ENCODE measurements at regions not wholly inside any gene's neighbourhood (a gene's known extent, or its start where the extent isn't known, plus 50 kb on each side); places are given as distances from the start of the nearest gene placed in this dataset.
"Not testable (repeated sequence)": the region's sequence is repeated elsewhere in the genome, so short reads cannot be mapped to it uniquely, and the experiment has no call there.

DNA sequence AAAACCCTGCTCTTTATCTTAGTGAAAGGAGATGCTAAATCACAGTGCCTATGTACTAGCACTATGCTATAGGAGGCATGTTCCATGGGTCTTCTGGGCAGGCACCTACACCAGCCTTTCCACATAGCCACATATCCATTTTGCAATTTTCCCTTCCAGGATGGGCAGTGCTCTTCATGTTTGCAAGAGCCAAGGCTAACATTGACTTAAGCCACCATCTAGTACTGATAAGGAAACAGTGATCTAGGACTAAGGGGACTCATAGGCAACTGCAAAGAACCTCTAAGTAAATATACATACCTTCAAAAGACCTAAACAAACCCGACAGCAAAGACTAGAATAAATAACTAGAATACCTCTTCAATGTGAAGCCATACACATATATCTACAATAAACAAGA is 919.7 kb upstream of the GYPC start:
- no peak for DNase-seq

DNA sequence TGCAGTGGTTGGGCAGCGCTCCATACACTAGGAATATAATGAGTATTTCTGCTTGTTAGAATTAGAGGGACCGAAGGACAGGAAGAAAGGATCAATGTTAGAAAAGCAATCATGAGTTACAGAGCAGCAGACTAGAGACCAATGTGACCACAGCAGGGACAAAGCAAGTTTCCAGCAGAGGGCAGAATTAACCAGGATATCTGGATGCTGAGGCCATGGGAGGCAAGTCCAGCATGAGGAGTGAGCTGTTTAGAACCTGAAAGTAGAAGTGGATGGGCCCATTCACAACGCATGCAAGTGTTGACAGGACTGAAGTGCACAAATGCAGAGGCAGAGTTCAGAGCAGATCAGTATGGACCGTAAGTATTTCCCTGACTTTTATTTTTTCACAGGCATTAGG is 910.4 kb upstream of the GYPC start:
- peak; percentile 6 for DNase-seq

DNA sequence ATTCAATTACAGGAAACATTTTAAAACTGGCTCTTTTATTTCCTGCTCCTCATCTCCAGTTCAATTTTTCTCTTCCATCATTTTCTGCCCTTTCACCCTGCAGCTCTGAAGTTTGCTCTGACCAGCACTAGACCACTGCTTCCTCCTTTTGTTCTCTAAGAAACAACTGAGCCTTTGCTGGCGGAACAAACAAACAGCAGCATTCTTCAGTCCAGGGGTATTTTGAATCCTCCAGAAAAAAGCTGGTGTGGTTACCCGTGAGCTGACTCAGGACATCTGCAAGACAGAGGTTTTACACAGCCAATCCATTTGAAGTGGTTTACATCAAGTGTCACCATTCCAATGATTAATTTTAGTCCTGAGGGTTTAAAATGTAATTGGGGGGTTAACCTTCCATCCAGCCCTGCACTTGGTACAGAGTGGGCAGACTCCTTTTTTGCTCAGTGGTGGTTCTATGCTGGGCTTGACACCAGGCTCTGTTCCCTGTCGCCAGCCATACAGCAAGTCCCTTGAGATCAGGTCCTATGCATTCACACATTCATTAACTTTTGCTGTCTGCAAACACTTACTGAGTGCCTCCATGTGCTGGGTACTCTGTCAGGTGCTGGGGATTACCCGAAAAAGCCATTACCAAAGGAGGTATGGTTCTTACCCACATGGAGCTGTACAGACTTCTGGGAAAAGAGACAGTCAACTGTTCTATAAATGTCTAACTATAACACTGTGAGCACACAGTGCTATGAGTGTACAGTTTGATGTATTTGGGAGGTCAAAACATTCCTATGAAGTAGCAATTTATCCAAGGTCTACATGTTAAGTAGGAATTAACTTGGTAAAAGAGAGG is 909.4 kb upstream of the GYPC start:
- no peak for DNase-seq

DNA sequence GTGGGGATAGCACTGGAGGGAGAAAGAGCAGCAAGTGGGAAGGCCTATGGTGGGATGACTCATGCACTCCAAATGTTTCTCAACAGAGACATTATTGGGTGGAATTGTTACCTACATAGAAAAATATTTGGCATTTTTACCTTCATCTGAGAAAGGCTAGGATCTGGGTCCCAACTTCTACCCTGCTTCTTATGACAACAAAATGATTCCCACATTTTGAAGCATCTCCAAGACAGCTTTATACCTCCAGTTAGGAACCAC is 908.9 kb upstream of the GYPC start:
- no peak for DNase-seq

DNA sequence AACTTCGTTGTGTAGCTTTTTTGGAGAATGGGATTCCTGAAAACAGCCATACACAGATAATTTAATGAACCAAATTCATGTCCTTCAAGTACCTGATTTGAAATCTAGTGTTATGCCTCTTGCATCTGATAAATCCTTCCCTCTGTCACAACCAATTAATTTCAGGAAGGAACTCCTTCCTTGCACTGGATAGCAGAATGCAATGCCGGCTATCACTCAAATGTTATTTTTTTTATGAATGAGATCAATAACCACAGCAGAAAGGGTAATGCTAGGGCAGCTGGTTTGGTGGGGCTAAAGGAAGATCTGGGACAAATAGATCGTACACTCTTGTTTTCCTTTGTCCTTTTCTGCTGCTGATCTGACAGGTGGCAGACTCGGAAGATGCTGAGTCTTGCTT is 899.5 kb upstream of the GYPC start:
- no peak for DNase-seq

DNA sequence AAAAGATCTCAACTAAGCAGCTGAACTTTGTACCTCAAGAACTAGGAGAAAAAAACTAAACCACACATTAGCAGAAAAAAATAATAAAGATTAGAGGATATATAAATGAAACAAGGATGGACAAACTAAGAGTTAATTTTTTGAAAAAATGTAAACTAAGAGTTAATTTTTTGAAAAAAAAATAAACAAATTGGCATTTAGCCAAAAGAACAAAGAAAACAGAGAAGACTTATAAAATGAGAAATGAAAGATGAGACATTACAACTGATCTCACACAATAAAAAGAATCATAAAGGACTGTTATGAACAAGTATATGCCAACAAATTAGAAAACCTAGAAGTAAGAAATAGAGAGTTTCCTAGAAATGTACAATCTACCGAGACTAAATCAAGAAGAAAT is 859.2 kb upstream of the GYPC start:
- no peak for DNase-seq

DNA sequence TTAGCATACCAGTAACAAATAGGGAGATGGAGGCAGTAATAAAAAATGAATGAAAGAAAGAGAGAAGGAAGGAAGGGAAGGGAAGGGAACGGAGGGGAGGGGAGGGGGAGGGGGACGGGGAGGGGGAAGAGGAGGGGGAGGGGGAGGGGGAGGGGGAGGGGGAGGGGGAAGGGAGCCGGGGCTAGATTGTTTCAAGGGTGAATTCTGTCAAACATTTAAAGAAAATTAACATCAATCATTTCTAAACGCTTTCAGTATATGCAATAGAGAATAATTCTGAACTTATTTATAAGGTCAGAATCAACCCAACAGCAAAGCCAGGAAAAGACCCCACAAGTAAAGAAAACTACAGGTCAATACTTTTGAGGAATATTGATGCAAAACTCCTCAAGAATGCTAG is 858.8 kb upstream of the GYPC start:
- no peak for DNase-seq

DNA sequence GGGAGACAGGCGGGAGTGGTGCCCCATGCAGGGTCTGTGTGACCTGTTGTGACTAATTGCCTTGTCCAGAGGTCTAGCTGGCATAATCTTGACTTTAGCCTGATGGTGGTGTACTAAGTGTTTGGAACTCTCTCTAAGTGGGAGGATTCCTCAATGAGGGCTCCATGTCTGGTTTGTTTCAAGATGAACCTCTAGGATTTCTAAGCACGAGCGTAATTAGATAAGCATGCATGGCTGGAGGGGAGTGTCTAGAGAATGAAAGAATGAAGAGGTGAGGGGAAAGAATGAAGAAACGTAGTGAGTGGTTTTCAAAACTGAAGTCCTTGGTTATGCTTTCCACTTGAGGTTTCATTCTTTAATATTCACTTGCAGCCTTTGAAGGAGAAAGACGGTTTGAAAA is 833.2 kb upstream of the GYPC start:
- no peak for DNase-seq

DNA sequence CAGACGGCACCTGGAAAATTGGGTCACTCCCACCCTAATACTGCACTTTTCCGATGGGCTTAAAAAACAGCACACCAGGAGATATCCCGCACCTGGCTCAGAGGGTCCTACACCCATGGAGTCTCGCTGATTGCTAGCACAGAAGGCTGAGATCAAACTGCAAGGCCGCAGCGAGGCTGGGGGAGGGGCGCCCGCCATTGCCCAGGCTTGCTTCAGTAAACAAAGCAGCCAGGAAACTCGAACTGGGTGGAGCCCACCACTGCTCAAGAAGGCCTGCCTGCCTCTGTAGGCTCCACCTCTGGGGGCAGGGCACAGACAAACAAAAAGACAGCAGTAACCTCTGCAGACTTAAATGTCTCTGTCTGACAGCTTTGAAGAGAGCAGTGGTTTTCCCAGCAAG is 830.2 kb upstream of the GYPC start:
- DNase-seq, result not testable (repeated sequence)

DNA sequence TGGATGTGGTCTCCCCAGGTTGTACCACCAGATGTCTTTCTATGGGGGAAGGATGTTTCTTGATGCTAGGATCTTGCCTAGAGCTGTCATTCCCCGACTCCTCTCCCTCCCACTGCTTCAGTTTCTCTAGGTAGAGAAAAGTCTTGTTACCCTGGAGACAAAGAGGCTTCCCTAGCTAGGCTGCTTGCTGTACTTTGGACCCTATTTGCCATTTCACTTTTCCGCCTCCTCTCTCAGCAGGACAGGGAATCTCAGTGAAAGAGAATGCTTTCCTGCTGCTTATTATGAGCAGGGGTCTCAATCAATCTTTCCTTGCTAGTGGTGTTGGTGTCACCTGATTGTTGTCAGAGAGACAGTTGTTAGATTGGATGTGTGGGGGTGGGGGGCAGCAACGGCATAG is 818.8 kb upstream of the GYPC start:
- DNase-seq, result no peak

DNA sequence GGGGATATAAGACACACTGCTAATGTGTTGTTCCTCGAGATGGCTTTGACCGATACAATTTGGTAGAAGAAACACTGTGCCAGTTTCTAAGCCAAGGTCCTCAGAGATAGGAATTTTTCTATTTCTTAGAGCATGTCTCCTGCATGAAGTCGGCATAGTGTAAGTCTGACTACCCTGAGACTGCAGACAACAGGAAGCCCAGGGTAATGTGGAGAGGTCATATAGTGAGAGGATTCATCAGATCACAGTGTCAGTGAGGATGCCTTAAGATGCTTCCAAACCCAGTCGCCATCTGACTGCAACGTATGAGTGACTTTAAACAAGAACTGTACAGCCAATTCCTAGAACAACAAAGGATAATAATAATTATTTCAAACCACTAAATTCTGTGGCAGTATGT is 818.3 kb upstream of the GYPC start:
- no peak for DNase-seq

DNA sequence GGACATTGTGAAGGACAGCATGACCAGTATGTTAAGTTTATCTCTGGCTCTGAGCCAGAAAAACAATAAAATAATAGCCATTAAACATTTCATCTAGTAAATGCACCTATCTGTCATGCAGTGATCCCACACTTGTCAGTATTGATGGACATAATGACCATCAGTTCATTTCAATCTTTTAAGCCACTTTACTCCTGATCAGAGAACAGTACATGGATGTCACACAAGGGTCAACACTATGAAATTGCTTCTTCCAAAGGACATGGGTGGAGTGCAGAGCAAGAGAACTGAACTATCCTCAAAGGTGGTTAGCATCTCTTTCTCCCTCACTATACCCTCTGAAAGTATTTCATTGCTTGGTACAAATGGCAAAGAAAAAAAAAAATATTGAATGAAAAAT is 816.0 kb upstream of the GYPC start:
- no peak for DNase-seq

DNA sequence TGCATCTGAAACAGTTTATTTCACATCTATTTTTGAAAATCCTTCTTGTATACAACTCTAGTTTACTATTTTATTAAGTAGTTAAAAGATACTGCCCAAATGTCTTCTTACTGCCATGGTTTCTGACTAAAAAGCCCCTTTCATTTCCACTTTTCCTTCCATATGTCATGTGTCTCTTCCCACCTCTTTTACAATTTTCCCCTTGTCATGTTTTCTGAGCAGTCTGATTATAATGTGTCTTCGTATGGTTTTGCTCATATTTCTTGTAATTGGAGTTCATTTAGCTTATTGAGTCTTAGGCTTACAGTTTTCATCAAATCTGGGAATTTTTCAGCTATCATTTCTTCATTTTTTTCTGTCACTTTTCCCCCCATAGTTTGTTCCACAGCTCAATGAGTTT is 813.9 kb upstream of the GYPC start:
- no peak for DNase-seq

DNA sequence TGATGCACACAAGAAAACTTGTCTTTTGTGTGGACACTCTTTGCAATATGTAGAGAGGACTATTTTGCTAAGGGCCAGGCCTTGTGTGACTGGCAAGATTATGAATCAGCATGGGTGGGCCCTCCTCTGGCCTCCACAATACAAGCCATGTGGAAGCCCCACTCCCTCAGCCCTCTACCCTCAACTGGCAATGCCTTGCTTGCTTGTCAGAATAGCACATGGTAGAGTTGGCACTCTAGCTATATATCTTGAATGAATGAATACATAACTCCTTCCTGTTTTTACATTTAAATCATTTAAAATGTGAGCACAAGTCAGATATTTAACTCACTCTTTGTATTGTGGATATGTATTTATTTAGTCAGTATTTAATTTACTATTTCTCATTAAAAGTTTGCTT is 805.4 kb upstream of the GYPC start:
- no peak for DNase-seq

DNA sequence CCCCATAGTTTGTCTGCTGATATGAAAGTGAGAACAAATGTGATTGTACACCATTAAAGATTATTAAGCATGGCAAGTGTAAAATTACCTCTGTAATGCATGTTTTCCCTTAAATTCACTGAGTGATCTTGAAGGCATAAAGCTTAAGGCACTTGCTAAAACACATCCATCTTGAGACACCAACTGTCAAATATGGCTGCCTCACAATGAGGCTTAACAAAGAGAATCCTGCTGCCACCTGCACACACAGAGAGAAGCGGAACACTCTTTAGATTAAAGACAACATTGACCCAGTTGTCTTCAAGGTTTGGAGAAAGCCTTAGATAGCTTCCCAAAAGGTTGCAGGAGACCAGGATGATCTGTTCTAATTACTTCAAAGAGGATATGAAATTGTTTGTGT is 803.6 kb upstream of the GYPC start:
- no peak for DNase-seq

DNA sequence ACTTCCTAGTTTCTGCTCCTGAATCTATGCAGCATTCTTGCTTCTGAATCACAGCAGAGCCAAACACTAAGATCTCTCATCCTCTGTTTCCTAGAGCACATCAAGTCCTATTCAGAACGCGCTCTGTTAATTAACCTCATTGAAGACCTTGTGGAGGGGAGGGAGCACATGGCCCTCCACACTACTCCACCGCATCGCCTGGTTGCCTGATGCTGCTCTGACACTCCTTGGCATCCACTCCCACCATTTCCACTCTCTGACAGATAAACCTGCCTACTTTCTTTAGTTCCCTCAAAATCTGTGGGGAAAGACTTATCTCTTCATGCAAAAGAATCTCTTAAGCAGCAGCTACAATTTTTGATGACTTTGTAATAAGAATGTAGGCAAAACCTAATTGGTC is 802.3 kb upstream of the GYPC start:
- DNase-seq, result no peak

DNA sequence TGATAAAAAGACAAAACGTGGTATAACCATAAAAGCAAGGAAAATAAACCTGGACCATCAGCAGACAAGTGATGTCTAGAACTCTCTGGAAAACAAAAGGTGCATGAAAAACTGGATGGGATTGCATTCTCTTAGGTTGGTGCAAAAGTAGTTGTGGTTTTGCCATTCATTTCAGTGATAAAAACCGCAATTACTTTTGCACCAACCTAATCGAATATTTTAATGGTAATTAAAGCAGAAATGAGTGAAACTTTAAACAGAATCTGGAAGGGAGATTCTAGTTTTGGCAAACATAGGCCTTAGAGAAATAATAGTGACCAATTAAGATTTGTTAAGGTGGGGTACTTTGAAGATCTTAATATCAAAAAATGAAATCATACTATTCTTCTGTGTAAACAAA is 800.8 kb upstream of the GYPC start:
- no peak for DNase-seq

DNA sequence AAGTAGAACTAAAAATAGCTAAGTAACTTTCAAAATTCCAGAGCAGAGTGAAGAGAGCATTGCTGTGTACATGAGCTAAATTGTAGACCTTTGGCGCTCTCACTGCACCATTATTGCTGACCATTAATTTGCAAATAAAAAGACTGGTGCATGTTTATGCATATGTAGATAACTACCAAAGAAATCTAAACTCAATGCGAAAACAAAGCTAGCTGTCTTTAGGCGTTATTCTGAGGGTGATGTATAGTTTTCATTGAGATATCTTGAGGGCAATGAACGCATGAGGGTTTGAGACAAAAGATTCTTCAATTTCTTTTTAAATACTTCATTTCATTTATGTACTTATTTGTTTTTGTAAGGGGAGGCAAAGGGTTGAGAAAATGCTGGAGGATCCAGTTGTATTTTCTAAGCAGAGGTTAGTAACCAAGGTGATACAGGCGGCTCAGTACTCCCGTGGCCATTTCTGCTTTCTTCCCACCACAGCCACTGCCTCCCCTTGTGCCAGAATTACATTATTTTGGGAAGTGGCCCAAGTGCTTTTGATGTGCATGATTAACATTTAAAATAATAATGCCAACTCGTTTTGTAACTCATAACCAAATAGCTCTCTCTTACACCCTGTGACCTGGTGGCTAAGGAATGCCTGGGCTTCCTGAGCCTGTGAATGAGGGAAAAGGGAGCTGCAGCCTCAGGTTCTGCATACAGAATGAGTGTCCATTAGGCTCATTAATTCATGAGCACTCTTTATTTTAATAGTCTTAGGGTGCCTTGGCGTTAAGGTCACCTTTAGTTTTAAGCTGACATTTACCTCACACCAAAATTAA is 797.8 kb upstream of the GYPC start:
- no peak for DNase-seq

DNA sequence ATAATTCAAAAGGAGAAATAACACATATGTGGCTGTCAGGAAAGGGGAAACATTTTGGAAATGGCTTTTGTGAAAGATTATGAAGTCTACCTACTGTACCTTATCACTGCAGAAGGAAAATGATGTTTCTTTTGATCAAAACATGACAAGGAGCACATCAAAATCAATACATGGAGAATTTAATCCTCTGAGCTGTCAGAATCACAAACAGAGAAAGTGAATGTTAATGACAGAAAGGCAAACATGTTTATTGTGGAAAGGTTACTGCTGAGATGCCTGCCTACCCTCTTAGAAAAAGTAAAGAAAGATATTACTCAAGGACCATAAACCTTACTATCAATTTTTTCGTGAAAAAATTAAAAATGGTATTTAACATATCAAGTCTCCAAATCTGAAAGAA is 794.5 kb upstream of the GYPC start:
- no peak for DNase-seq

DNA sequence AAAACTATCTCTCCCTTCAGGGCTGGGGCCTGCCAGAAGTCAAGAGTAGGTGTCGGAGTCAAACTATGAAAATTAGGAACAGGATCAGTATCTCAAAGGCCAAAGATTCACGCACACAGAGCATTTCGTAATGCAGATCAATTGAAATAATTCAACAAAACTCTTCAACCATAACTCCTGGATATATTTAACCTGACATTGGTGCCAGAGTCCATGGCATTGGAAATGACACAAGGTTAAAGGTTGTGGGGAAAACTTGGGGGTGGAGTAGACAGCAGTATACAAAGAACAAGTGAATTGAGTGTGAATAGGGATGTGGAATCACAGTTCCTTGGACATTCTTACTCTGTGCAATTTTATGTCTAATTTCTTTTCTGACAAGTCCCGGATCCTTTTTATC is 788.0 kb upstream of the GYPC start:
- no peak for DNase-seq

DNA sequence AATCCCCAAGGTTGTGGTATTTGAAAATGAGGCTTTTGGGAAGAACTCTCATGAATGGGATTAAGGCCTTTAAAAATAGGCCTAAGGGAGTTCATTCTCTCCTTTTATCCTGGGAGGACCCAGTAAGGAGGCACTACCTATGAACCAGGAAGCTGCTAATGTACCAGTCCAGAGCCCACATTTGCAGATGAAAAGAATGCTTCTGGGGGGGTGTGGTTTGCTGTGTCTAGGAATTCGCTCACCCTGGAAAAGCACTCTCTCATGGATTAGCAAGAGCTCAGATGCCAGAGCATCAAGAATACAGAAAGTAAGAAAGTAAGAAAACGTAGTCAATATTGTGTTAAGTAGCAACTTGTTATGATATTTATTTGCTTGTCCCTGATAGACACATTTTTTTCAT is 785.7 kb upstream of the GYPC start:
- no peak for DNase-seq

DNA sequence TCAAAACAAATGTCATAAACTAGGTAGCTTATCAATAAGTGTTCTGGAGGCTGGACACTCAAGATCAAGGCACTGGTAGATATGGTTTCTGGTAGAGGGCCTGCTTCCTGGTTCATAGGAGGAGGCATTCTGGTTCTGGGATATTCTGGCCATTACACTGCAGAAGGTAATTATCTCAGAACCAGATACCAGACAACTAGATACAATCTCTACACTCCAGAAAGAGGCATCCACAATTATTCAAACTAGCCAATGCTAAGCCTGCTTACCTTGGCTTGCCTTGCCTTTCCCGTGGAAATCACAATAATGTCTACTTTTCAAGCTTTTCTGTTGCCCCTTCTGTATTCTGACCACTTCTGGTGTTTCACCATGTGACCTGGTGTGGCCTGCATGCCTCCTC is 785.2 kb upstream of the GYPC start:
- DNase-seq, result no peak

DNA sequence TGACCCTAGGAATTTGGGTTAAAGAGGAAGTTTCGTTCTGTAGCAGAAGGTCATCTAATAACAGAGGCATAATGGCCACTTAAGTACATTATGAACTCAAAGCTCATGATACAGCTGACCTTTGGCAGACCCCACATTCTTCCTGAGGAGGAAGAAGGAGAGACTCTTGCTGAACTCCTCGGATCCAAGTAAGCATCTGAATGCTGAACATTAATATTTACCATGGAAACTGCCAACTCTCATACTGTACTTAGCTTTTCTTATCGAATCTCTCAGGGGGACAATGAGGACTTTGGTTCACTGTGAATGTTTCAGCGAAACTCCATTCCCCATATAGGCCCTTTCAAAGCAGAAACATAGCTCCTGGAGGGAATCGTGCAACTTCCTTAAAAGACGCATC is 781.4 kb upstream of the GYPC start:
- no peak for DNase-seq

DNA sequence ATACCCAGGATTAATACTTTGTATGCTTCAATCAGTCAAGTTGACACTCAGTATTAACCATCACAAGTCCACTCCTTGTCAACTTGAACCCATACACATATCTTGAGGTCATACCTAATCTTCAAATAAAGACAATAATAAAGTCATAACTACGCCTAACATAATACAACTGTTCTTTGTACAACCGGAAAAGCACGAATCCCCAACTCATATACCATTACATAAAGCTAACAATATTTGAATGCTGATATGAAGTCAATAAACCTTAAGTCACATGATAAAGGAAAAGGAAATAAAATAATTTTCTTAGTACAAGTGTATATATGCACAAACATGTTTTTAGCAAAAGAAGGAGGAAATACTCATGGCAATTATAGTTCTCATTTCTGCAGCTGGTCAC is 770.6 kb upstream of the GYPC start:
- DNase-seq, result no peak

DNA sequence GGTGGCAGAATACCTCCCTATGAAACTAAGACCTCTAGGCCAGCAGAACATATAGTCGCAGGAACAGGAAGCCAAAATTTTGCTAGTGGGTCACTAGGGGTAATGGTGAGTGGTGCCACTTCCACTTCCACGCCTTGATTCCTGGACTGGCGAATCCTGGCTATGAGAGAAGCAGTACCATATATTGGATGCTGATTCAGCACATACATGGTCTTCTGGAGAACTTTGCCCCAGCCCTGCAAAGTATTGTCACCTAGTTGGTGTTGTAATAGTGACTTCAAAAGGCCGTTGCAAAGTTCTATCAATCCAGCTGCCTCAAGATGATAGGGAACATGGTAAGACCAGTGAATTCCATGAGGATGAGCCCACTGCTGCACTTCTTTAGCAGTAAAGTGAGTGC is 769.8 kb upstream of the GYPC start:
- DNase-seq, result no peak

All from NCI-H524 treated with DMSO at 0.1 percent for 48 hours (cell line).